ENCODE measurements at regions not wholly inside any gene's neighbourhood (a gene's known extent, or its start where the extent isn't known, plus 50 kb on each side); places are given as distances from the start of the nearest gene placed in this dataset.
"Not testable (repeated sequence)": the region's sequence is repeated elsewhere in the genome, so short reads cannot be mapped to it uniquely, and the experiment has no call there.

- no peak for DNase-seq (ENCODE audit: low read depth in 2 of 2)
These were observed 102.5 kb upstream of the EIF5 start for GRCh38 chr14:103231376-103232019.

GRCh38 chr14:103232031-103232808 lies 101.8 kb upstream of the EIF5 start:
- no peak for DNase-seq (ENCODE audit: low read depth in 2 of 2)

- DNase-seq (ENCODE audit: low read depth in 2 of 2) = no peak
These were observed 101.2 kb upstream of the EIF5 start for GRCh38 chr14:103232831-103233319.

GRCh38 chr14:103233328-103233727 lies 100.7 kb upstream of the EIF5 start:
- no peak for DNase-seq (ENCODE audit: low read depth in 2 of 2)

- not testable (repeated sequence) for DNase-seq (ENCODE audit: low read depth in 2 of 2)
These were observed 99.2 kb upstream of the EIF5 start for GRCh38 chr14:103234826-103235225.

GRCh38 chr14:103235506-103235905 lies 98.5 kb upstream of the EIF5 start:
- not testable (repeated sequence) for DNase-seq (ENCODE audit: low read depth in 2 of 2)

- no peak for DNase-seq (ENCODE audit: low read depth in 2 of 2)
These were observed 94.3 kb upstream of the EIF5 start for GRCh38 chr14:103239751-103240150.

GRCh38 chr14:103241531-103241930 lies 92.5 kb upstream of the EIF5 start:
- no peak for DNase-seq (ENCODE audit: low read depth in 2 of 2)

- DNase-seq (ENCODE audit: low read depth in 2 of 2) = no peak
These were observed 90.0 kb upstream of the EIF5 start for GRCh38 chr14:103243764-103244737.

- DNase-seq (ENCODE audit: low read depth in 2 of 2) = peak; percentile 8 to 17
These were observed 88.4 kb upstream of the EIF5 start for GRCh38 chr14:103245624-103246031.

- no peak for DNase-seq (ENCODE audit: low read depth in 2 of 2)
These were observed 88.0 kb upstream of the EIF5 start for GRCh38 chr14:103246070-103246469.

GRCh38 chr14:103247169-103247606 lies 86.8 kb upstream of the EIF5 start:
- no peak for DNase-seq (ENCODE audit: low read depth in 2 of 2)

GRCh38 chr14:103250181-103250580 lies 83.9 kb upstream of the EIF5 start:
- no peak for DNase-seq (ENCODE audit: low read depth in 2 of 2)

GRCh38 chr14:103250874-103251273 lies 83.2 kb upstream of the EIF5 start:
- no peak for DNase-seq (ENCODE audit: low read depth in 2 of 2)

- no peak for DNase-seq (ENCODE audit: low read depth in 2 of 2)
These were observed 78.5 kb upstream of the EIF5 start for GRCh38 chr14:103255555-103255954.

- DNase-seq (ENCODE audit: low read depth in 2 of 2) = no peak
These were observed 77.6 kb upstream of the EIF5 start for GRCh38 chr14:103256406-103256805.

GRCh38 chr14:103257211-103257962 lies 76.7 kb upstream of the EIF5 start:
- DNase-seq (ENCODE audit: low read depth in 2 of 2) = no peak

- no peak for DNase-seq (ENCODE audit: low read depth in 2 of 2)
These were observed 75.8 kb upstream of the EIF5 start for GRCh38 chr14:103258211-103258610.

- DNase-seq (ENCODE audit: low read depth in 2 of 2) = no peak
These were observed 74.9 kb upstream of the EIF5 start for GRCh38 chr14:103259184-103259583.

GRCh38 chr14:103259801-103260628 lies 74.0 kb upstream of the EIF5 start:
- no peak for DNase-seq (ENCODE audit: low read depth in 2 of 2)

Measured in fibroblast of skin of left quadriceps (primary cell).